SW480 (cell line): ENCODE measurements at regions not wholly inside any gene's neighbourhood (a gene's known extent, or its start where the extent isn't known, plus 50 kb on each side); places are given as distances from the start of the nearest gene placed in this dataset.
"Not testable (repeated sequence)": the region's sequence is repeated elsewhere in the genome, so short reads cannot be mapped to it uniquely, and the experiment has no call there.

Experiments
- DNase-seq: peaks from one replicate; pipeline ENCODE4 v3.0.0-alpha.2; 2016; ENCODE audit warnings: low spot score

DNA sequence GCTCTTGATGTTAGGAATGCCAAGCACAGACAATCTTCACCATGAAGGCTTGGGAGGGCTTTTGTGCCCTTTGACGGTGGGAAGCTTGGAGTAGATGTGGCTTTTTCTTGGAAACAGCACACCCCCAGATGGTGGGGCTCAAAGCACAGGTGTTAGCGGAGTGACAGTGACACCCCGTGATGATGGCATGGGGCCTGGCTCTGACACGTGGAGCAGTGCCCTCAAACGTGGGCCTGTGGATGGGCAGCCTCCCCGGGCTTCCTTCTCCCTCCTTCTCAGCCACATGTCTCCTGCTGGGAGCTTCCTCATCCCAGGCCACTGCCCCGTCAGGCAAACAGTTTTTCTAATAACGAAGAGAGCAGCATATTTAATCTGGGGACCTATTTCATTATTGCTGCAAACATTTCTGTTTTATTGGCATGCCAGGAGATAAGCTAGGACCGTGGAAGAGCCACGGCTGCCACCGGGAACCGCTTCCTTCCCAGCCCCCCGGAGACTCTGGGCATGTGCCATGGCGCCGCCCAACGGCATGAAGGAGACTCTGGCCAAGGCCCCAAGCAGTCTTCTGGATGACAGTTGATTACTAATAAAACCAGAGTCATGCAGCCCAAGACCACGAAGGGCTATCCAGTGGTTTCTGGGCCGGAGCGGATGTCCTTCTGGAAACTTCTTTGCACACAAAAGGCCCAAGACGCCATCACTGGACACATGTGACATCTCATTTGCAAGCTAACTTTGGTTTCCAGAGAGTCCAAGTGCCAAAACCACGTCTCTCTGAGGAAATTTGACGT is 280.3 kb upstream of the FOXF1 start:
- no peak for DNase-seq

DNA sequence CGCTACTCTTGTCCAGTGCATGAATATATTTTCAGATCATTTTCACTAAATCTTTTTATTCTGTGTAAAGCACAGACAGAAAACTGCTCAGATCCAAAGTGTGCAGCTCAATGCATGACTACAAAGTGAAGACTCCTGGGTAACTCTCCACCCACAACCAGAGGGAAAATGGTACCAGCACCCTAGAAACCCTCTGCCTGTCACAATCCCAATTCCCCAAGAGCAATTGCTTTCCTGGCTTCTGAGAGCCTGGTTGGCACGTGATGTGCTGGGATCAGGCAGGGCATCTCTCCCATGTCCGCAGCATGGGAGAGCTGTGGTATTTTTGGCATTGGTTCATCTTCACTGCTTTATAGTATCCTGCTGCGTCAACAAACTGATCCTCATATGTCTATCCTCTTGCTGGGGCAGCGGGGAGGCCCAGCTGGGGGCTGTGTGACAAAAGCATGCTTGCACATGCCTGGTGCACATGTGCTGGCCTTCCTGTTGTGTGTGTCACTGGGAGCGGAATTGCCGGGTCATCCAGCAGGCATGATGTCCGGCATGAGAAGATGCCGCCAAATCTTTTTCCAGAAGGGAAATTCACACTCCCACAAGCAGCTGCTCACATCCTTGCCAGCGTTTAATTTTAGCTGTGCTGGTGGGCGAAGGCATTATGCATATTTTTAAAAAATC is 278.9 kb upstream of the FOXF1 start:
- no peak for DNase-seq

DNA sequence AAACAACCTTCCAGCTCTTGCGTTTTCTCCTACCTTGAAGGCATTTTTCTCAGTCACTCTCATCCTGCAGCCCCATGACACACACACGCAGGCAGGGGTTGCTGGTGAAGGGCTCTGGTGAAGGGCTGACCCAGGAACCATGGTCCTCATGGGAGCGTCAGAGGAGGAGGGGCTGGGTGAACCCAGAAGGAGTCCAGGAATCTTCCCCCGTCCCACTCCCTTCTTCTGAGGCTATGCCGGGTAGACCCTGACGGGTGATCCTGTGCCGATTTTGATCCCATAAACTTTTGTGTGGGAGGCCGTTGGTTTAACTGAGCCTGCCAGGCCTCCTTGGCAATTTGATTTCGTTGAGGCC is 278.4 kb upstream of the FOXF1 start:
- DNase-seq: no peak

DNA sequence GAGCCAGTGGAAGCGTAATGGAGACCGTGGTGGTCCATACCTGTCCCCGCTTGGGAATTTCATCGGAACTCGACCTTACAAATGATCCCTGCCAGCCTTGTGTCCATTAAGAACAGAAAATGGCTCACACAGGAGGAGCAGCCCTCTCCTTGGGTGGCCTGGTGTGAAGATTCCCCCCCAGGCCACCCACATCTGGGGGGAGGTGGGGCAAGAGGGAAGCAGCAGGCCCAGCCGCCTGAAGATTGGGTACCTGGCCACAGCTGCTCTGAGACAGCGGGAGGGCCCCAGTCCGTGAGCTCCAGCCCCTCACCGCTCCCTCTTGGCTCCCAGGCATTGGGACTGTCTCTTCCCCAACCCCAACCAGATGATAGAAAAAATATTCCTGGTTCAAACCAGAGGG is 277.8 kb upstream of the FOXF1 start:
- no peak for DNase-seq

DNA sequence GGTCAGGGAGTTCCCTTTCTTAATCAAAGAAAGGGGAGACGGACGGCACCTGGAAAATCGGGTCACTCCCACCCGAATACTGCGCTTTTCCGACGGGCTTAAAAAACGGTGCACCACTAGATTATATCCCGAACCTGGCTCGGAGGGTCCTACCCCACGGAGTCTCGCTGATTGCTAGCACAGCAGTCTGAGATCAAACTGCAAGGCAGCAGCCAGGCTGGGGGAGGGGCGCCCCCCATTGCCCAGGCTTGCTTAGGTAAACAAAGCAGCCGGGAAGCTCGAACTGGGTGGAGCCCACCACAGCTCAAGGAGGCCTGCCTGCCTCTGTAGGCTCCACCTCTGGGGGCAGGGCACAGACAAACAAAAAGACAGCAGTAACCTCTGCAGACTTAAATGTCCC is 276.8 kb upstream of the FOXF1 start:
- DNase-seq: not testable (repeated sequence)

DNA sequence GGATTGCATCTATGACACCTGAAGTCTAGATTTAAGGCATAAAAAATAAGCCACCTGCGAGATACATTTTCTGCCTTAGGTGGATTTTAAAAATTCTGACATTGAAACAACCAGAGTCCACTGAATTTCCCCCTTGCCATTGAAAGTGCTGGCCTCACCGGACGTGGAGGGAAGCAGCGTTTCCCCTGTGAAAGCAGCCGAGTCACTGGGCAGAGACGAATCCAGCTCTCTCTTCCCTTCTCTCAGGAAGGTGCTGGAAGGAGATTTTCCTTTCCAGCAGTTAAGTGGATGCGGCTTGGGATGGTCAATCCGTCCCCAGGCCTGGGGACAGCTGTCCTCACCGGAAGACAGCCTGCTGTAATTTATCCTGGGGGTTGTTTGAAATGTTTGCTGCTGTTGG is 270.9 kb upstream of the FOXF1 start:
- DNase-seq: no peak

DNA sequence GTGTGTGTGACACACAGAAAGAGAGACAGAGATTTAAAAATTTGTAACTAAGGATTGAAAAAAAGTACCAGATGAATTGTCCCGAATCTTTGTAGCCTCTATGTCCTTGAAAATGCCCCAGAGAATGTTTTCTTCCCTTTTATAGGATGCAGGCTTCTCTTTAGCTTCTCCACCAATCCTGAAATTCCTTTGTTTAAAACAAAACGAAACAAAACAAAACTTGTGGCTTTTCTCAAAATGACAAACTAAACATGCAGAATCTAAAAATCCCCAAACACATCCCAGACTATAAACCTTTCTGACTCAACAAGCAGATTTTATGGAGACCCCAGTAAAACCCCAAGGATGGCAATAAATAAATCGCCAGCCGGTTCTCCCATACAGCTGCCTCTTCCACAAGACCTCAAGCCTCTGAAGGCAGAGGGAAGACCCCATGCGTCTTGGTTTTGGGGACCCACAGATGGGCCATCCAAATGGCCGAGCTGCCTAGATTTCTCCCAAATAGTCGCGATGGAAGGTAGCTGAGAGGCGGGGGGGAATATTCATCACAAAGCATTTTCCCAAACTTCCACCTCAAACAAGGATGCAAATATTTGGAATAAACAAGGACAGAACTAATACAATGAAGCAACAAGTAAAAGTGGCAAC is 269.5 kb upstream of the FOXF1 start:
- DNase-seq: no peak

DNA sequence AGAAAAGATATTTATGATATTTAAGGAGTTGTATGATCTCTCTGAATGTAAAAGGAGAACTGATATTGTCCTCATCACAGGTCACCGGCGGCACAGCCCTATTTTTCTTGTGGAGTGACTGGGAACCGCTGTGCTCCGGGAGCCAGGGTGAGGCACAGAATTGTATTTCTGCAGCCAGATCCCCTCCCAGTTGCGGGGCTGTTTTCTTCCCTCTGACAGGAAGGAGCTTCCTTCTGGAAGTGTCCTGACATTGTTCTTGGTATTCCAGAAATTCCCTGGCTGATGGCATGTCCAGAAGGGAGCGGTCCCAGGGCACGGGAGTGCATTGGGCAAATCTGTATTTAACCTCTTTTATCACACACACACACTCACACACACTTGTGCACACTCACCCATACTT is 268.6 kb upstream of the FOXF1 start:
- no peak for DNase-seq

DNA sequence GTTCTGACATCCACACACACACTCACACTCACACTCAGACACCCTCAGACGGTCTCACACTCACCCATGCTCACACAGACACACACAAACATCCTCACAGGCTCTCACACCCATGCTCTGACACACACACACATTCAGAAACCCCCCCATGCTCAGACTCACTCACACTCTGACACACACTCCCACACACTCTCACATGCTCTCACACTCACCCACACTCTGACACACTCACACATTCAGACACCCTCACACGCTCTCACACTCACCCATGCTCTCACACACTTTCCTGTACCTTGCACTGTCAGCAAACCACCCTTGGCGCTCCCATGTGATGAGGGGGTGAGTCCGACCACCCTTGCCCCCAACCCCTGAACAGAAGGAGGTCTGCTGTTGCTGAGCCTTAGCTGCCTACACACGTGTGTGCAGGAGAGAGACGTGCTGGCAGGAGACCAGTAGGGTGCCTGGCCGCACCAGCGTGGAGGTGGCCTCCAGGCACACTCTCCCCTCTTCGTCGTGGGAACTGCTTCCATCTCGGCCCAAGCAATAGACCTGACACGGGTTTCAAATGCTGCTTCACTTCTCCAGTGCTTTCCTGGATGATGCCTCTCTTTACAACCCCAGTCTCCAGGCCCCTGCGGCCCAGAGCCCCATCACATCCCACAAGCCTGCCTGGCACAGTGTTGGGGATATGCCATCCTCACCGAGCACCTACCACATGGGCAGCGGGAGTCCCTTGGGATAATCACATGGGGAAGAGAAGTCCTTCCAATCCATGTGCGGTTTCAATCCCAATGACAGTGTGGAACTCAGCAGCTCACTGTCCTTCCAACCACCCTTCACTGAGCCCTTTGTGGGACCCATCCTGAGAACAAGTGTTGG is 267.8 kb upstream of the FOXF1 start:
- DNase-seq: no peak

DNA sequence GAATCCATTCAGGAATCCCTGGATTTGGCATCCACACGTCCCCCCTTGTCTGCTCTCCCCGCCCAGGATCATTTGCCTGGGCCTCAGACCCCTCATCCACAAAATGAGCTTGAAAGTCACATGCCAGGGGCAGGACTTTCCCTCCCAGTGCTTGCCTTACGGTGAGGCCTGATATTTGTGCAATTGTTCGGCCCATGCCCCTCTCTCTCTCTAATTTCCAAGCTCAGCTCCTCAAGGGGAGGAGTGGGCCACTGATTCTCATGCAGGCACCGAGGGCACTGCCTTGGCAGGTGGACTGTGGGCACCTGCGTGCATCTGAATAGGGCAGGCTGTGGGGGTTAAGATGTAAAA is 267.2 kb upstream of the FOXF1 start:
- DNase-seq: no peak

DNA sequence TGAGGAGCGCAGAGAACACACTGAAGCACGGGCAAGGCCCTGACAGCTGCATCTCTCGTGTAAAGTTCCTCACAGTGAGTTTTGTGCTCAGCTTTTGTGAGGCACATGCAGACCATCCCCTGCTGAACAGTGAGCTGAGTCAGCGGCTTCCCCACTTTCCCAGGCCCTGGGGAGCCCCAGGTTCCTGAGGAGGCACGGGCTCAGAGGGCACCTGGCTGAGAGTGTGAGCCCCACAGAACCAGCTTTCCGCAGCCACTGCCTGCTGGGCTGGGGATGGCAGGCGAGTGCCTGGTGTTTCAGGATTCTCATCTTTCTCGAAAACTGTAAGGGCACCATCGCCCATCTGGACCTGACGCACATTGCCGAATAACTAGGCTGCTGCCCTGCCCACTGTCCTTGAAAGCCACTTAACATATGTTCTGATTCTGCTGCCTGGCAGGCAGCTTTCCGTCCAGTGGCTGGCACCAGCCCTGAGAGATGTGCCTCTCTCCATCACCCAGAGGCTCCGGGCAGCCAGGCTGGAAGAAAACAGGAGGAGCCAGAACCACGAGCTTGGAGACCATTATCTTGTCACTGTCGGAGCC is 266.7 kb upstream of the FOXF1 start:
- DNase-seq: no peak

DNA sequence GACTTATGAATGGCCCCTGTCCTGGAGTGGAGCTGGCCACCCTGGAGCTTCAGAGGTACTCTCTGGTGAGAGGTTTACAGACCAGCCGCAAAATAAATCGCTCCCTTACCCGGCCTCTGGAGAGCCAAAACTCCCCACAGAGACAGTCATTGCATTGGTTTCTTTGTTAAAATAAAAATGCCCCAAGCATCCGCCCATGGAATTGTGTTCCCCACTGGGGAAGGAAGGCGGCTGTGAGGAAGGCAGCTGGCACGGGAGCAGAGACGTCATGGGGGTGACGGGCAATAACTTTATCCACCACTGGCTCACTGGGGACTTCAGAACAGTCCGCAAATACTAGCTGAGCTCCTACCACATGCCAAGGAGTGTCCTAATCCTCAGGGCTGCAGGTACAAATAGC is 266.2 kb upstream of the FOXF1 start:
- no peak for DNase-seq

DNA sequence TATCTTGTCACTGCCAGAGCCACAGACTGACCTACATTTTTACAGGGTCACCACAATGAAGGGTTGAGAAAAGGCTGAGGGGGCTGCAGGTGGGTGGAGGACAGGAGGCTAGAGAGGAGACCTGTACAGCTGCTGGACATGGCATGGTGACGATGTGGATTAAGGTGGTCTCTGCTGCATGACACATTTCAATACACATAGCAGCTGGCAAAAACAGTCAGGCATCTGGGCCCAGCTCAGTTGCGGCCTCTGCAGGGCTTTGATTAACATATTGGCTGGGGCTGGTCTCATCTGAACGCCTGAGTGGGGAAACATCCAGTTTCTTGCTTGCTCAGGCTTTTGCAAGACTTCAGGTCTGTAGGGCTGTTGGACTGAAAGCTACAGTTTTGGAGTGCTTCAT is 265.4 kb upstream of the FOXF1 start:
- no peak for DNase-seq

DNA sequence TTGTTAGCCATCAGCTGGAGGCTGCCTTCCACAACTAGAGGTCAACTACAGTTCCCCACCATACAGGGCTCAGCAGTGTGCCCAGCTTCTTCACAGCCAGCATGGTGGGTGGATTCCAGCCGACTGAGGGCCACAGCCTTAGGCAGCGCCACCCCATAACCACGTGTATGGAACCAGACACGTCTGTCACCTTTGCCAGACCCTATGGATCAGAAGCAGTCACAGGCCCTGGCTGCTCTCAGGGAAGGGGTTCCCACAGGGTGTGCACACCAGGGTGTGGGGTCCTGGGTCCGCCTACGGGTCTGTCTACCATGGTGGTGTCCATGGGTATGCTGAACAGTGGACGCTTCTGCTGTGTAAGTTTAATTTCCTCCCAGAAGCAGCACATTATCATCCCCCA is 265.0 kb upstream of the FOXF1 start:
- no peak for DNase-seq

DNA sequence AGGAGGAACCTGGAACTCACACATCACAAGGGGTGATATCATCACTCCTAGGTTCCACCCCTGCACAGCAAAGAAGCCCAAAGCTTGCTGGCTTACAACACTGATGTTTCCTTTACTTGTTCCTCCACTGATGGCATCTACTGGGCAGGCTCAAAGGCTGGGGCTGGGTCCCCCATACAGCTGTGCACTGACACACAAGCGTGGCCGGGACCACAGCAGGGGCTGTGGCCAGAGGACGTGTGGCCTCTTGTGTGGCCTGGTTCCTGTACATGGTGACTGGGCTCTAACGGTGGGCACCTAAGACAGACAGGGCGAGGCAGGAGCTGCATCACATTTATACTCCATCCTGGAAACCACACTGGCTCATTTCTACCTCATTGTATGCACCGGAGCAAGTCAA is 264.4 kb upstream of the FOXF1 start:
- no peak for DNase-seq

DNA sequence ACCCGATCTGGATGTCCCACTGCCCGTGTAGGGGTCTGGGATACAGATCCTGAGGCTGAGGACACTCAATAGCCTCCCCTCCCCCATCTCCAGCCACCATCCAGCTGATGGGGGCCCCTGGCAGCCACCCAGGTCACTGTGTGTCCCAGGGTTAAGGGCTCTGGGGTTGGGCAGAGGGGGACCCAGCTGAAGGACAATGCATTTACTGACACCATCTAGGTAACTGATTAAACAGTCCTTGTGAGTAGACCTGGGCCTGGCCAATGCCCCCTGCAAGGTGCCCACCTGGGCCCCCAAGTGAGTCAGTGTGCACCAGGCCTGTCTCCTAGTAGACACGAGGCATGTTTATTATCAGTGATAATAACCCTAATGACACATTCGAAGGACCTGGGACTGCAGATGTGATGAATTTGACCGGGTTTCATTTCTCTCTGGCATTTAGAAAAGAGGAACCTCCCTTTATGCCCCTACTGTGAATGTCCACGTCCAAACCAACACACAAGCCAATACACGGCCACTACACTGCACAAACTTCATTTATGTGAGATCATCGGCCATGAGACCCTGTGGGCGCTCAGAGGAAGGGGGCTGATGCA is 261.9 kb upstream of the FOXF1 start:
- DNase-seq: no peak

DNA sequence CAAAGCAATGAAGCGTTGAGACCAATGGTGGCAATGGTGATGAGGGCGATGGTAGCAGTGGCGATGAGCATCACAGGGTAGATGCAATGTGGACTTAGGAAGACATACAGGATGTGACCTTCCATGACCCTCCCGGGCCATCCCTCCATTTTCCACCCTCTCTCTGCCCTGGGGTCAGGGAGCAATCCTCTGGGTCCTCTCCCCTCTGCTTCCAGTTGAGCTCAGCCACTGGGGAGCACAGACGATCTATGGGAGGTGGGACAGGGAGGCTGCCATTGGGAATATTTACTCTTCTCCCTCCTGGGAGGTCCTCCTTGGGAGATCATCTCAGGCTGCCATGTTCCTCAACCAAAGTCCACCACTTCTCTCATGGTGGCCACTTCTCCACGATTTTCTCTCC is 260.7 kb upstream of the FOXF1 start:
- no peak for DNase-seq

DNA sequence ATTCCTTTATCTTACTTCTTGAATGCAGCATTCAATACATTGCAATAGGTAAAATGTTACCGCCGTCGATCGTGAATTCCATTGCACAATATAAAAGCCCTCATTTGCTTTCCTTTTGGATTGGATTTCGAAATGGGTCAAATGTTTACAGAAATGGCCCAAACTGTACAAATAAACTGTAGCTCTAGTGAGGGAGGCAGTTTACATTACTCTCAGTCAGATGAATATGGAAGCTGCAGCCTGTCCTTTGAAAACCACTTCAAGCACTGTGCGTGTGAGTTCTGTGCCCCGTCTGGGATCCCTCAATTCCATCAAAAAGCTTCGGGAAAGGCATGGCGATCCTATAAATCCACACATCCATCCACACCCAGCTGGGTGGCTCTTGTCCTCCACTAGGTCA is 258.6 kb upstream of the FOXF1 start:
- DNase-seq: no peak

DNA sequence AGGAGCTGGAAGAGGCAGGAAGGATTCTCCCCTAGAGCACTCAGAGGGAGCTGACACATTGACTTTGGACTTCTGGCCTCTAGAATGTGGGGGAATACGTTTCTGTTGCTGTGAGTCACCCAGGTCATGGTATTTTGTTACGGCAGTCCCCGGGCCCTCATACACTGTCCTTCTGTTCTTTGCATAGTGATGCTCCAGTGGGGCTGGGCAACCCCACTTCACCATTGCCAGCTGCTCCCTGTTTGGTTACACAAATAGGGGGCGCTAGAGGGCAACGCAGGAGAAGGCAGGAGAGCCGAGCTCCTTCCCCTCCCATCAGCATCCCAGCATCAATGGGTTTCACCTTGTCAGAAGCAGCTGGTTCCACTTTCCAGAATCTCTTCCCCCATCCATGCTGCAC is 257.7 kb upstream of the FOXF1 start:
- DNase-seq: peak; percentile 9

DNA sequence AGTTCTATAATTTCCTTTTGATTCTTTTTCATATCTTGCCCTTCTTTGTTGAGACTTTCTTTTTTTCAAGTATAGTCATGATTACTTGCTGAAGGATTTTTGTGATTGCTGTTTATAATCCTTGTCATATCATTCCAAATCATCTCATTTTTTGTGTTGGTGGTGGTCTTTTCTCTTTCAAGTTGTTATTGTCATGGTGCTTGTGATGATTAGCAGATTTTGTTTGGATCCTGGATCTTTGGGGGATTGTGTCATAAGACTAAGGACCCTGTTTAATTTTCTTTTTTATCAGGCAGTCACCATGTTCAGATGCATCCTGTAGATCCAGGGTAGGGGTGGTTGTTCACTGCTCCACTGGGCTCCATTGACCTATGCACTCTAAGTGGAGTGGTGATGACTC is 254.4 kb upstream of the FOXF1 start:
- DNase-seq: no peak

DNA sequence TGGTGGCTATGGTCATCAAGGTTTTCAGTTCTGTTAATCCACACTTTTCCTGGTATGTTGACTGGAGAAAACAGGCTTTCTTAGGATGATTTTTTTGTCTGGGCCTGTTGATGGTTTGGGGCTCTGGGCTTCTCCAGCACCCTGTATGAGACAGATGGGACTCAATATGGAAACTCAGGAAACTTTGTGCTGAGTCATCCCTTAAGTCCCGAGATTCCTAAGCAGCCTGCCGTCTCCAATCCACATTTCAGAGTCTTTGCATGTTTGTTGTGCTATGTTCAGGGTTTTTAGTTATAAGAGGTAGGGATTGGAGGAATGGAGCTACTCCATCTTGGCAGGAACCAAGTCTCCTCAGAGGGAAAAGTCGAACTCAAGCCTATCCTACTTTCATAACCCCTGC is 253.3 kb upstream of the FOXF1 start:
- DNase-seq: no peak

DNA sequence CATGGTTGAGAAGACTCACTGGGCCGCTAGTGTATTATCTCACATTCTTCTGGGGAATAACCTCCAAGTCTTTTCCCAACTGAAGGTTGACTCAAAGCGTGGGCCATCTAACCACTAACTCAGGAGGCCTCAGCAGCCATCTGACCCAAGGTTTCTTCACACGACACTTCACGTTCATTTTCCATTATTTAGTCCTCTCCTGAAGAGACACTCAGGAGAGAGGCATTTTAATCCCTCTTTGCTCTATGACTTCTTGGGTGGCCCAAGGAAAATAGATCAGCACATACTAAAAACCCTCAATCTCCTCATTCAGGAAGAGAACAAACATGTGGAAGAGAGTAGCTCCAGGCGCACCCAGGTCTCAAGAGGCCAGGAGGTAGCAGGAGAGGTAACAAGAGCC is 252.8 kb upstream of the FOXF1 start:
- DNase-seq: no peak
